HG03342 (cell line): ENCODE measurements at regions not wholly inside any gene's neighbourhood (a gene's known extent, or its start where the extent isn't known, plus 50 kb on each side); places are given as distances from the start of the nearest gene placed in this dataset.

Source experiments
- ATAC-seq: cut with Tn5 transposase; IDR thresholded peaks from one replicate; pipeline ENCODE4 v1.9.1; 2021; ENCODE audit warnings: mild to moderate bottlenecking, moderate library complexity; ENCODE audit not compliant: unreplicated experiment

DNA sequence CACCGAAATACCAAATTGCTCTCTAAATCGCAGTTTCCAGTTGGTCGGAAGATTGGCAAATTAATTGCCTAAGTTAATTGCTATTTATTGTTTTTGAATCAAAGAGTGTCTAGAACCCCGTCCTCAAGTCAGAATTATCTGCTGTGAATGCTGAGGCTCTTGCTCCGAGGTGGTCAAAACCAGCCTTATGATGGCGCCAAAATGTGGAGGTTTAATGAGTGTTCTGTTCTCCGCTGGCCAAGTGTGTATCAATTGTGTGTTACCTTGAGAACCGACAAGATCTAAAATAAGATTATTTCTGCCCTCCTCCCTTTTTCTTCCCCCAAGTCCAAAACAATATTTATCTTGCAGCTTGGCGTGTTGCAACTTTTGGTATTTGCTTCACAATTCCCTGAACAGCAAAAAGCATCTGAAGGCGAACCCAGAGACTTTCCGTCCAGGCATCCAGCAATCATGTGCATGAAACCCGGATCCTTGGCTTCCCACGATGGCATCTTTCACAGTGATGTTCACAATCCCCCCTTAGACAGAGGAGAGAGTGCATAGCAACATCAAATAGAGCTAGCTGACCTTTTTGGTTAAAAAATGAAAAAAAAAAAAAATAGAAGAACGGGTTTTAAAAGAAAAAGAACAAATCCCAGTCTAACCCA, 323.0 kb downstream of the MYCN start:
- no peak for ATAC-seq

DNA sequence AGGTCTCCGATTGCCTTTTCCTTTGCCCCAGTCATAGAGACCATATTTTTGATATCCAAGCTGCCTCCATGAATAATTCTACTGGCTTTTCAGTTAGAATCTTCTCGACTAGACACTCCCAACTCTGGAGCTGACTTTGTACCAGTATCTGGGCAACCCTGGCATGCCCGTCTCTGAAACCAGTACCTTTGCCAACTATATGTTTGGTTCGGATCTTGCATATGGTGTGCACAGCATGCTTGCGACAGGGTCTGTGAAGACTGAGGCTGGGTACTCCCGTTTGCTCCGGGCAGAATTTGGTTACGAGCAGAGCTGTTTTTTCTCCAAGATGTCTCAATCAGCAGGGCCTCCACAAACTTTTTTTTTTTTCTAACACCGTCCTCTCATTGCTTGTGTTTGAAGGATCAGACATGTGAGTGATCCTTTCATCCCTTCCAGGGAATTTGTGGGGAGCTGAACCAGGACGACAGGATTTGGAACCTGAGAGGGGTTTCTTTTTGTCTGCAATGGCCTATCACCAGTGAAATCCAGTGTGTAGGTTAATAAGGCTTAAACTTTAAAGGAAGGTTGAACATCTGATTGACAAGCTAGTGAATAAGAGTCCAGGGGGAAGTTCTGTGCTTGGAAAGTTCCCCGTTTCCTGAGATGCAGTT, 322.3 kb downstream of the MYCN start:
- ATAC-seq, result no peak

DNA sequence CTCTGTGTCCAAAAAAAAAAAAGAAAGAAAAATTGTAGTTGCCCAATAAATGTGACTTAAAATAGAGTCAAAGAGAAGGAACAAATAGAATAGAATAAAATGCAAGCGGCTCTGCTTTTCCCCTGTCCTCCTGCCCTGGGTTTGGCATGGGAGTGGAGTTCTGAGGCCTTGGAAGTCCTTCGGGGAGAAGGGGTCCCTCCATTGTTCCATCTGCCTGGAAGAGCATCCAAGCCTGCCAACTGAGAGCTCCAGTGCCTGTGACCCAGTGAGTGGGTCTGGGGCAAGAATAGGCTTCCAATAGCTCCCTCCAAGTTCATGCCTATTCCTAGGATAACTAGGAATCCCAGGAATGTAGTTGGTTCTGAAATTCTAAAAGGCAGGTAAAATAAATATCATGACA, 321.4 kb downstream of the MYCN start:
- ATAC-seq, result no peak

DNA sequence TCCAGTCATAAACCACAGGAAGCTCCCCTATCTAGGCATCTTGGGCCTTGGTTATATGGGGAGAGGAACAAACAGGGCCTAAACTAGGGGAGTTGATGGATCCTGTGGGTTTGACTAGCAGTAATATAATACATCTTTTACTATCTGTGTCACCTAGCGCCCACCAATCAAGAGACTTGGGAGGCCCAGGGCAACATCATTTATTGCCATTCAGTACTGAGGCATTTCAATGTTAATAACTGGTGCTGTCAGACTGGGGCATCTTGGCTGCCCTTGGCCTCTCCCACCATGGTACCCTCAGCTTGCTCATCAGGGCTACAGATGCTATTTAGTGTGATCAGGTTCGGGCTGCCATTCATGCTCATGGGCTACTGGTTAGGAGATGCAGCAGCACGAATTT, 320.7 kb downstream of the MYCN start:
- ATAC-seq, result no peak

DNA sequence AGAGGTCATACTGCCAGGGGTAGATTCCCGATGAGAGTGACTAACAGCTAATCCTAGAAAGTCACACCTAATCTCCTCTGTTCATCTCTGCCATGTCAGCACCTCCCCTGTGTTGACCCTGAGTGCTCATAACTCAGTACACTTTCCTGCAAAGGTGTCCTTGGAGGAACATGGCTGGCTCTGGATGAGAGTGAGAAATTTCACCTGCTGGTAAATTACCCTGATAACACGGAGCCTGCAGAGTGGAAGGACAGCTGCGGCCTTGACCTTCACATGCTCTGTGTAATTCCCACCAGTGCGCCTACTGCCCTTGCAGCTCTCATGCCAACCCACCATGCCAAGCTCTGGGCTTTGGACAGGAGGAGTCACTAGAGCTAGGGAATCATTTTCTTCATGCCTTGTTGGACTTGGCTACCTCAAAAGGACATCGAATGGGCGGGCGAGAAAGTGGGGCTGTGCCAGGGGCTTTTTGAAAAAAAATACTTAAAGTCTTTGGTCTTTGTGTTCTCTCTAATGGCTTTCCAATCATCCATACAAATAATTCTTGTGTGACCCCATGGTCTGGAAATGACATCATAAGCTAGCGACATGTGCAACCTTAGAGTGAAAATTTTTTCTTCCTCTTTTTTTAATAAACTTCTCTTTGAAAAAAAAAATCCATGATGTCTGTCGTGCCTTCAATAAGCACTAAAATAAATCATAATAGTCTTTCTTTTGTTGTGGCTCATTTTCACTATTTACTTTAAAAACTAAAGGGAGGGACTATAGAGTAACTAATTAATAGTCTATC, 319.9 kb downstream of the MYCN start:
- ATAC-seq, result no peak

DNA sequence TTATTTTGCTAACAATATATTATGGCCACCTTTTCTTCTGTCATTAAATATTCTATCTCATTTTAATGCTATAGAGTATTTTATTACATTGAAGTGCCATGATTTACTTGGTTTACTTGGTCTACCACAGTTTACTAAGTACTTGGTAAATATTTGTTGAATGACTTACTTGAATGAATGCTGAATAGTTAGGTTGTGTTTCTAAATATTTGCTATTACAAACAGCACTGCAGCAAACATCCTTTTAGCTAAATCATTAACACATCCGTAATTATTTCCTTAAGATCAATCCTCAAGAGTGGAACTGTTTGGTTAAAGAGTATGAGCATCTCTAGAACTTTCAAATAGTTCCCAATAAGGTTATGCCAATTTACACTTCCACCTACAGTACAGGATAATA, 318.7 kb downstream of the MYCN start:
- ATAC-seq, result no peak

DNA sequence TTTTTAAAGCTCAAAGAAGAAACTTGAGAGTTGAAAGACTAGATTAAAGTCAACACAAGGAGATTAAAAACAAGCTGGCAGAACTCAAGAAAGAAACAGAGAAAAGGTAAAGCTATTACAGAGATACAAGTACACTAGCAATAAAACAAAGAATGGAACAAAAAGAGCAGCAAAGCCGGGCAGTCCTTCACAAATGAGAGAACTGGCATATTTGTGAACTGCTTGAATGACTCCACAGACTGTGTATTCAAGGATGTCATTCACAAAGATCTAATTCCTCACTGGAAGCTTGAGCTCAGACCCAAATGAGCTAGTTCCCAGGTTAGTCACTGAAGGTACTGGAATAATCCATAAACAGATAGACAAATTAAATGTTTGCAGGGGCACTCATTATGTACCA, 318.0 kb downstream of the MYCN start:
- ATAC-seq, result no peak

DNA sequence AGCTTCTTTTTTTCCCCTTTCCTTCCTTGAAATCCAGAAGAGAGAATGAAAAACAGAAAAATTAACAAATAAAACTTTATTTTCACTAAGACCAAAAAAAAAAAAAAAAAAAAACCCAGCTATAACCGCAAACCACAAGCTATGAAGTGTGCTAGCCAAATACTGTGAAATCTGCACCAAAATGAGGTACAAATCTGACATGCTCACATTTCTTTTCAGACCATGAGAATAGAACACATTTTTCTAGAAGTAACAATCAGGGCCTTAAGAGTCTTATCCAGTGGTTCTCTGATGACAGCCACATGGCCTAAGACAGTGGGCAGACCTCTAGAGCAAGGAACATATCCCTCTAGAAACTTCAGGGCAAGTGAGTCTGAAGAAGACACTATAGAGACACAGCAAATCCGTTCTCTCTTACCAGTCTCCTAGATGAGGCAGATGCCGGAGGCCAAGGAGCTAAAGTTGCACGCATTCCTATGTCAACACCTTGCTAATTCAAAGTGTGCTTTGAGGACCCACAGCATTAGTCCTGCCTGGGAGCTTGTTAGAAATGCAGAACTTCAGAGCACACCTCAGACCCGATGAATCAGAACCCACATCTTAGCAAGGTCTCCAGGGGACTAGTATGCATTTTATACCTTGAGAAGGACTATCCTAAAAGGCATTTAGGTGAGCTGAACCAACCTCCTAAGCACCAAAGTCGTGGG, 317.1 kb downstream of the MYCN start:
- no peak for ATAC-seq

DNA sequence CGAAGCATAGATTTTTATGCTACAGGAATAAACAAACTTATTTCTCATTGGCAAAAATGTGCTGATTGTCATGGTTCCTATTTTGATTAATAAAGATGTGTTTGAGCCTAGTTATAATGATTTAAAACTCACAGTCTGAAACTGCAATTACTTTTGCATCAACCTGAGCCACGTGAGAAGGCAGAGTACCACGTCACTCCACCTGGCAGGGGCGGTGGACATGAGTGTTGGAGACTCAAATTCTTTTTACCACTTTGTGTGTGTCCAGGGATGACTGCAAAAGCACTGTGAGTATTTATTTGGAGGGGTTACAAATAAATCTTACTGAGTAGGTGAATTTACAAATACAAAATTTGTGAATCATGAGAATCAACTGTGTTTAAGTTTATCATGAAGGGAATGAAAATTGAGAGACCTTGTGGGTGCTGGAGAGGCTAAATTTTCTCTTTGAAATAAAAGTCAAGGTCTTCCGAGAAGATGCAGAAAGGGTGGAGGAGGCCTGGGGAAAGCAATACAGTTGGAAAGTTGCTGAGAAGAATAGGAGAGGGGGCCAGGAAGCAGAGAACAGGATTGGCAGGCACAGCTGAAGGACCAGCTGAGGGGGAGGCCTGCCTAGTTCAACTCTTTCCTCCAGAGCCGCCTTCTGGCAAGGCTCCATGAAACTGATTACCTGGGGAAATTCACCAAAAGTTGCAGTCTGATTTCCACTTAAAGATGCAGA, 316.4 kb downstream of the MYCN start:
- no peak for ATAC-seq

DNA sequence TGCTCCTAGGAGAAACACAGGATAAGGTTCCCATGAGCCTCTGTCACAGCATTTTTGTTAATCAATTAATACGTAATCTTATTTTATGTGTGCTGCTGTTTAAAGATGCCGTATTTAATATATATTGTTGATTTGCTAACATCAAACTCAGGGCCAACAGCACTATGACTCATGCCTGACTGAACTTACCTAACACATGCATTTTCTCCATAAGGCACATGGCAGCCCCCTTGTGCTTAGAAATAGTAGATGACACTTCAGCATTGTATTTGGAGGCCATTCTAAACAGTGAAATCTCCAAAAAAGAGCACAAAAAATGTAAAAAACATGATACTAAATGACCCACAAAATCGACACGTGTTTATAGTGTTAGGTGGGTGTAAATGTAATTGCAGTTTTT, 314.8 kb downstream of the MYCN start:
- no peak for ATAC-seq

DNA sequence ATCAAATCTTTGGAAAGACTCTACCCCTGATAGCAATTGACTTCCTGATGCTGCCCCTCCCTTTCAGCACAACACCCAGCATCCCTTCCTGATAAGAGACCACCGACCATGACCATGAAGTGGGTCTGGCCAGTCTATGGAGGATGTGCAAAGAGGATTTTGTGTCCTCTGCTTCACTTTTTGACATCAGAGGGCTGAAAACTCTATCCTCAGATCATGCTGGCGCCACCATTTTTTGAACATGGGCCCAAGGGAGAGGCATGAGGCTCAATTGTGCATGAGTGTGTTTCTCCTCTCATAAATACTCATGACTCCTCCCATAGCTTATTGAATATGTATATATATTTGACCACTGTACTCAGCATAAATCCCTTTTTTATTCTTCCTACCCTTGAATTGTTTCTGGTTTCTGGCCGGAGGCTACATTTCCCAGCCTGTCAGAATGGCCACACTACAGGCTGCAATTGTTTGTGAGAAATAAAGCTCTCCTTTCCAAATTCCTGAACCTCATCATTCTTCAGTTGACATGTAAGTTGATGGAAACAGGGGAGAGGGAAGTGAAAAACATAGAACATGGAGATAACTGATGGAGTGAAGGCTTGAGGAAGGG, 314.1 kb downstream of the MYCN start:
- ATAC-seq, result no peak

DNA sequence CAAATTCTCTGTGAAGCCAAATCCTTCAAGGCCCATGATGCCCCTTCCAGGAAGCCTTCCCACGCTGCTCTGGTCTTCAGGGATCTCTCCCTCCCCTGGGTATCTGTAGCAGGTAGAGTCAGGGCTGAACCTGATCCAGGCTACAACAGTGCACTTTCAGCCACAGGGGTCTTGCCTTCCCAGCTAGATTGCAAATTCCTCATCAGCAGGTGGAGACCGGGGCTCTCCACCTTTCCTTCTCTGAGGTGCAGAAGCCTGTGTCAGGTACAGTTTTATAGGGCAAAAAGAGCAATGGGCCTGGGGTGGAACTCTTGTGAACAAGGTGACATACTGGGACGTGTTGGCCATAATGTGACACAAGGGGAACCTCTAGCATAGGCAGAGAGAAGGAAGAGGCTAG, 312.9 kb downstream of the MYCN start:
- no peak for ATAC-seq

DNA sequence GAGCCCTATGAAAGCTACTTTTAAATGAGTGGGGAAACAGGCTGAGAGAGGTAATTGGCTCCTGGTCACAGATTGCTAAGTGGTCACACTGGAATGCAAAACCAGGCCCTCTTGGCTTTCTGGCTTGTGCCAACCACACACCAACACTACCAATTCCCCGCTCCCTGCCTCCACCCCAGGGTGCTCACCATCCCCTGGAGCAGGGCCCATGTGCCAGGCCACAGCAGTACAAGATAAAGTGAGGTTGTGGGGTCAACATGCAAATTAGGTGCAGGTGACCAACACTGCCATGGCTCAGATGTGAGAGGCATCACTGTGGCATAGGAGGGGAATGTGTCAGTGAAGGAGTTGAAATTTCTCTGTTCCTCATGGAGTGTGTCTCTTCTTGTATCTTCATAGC, 312.5 kb downstream of the MYCN start:
- no peak for ATAC-seq

DNA sequence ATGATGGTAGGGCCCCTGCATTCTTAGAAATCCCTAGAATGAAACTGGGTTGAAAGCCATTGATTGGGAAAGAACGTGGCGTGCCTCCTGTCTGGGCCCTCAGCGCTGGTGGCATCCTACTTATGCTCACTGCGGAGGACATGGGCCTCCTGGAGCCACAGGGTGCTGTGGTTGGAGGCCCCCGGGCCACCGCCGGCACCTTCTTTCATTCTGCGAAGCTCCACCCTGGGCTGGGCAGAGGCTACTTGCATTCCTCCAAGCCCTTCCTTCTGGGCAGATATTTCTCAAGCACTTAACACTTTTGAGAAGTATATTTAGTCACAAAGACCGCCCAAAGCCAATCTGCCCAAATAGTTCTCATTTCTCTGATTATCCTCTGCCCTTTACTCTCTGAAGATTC, 311.9 kb downstream of the MYCN start:
- no peak for ATAC-seq

DNA sequence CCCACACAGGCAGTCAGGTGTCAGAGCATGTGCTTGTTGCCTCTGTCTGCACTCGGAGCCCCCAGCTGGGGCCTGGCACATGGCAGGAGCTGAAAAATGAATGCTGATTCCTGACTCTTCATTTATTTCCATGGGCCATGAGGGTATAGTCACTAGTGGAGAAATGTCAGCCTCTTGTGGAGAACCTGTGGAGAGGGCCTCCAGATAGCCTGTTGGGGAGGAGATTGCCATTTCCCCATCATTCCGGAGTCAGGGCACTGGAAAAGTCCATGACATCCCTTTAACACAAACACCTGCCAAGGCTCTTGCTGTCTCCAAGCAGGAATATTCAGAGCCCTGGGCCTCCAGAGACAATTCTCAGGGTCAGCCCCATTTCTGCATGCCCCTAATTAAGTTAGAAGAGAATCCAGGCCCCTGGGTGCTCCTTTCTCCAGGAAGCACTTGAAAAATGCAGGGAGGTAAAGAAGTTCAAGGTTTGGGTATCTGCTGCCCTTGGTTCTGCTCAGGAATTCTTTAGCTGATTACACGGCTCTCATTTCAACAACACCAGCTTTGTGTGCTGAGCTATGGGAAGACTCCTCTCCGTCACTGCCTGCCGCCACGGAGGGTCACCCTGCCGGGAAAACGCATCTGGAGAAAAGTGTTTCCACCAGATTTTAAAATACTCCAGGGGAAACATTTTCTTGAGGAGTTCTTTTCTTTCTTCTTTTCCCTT, 311.3 kb downstream of the MYCN start:
- ATAC-seq, result no peak

DNA sequence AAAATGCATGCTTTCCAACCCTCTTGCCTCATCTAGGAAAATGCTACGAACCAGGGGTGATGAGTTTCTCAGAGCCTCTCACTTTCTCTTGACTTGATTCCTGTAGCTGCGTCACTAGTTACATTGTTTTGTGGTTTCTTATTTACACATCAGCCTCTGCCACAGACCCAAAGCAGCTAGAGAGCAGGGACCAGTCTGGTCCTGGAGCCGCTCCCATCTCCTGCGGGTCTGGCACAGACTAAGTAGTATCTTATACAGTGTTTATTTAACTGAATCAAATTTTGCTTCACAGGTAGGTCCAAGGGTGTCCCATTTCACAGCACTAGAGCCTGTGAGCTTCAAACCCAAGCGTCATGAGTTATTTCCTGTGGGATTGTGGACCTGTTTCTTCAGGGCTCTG, 310.5 kb downstream of the MYCN start:
- no peak for ATAC-seq

DNA sequence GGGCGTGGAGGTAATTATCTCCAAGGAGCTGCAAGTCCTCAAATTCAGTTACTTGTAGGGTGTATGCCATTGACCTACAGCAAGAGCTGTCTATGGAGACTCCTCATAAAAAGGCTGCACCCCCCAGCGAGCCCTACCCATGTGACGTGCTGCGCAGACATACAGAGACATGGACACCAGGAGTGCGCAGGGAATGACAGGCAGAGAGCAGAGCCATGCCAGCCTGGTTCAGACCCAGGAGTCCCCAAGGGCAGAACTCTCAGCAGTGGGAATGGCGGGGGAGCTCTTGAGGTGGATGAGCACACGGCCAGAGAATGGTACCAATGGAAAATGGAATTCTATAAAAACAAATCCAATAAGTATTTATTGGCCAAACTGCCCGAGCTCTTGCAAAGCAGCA, 310.1 kb downstream of the MYCN start:
- no peak for ATAC-seq

DNA sequence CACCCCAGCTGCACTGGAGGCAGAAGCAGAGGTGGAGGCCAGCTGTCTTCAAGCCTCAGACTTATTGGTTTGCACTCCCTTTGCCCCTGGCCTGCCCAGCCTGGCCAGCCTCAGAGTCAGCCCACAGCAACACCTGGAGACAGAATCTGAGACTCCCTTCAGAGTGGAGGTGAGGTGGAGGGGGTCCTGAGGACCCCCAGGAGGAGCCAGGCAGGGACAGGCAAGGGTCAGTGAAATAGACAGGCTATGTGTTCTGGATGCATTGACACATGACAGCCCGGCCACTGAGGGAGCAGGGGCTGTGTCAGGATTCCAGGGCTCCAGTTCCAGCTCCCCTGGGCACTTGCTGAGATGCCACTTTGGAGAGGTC, 309.7 kb downstream of the MYCN start:
- ATAC-seq, result no peak

DNA sequence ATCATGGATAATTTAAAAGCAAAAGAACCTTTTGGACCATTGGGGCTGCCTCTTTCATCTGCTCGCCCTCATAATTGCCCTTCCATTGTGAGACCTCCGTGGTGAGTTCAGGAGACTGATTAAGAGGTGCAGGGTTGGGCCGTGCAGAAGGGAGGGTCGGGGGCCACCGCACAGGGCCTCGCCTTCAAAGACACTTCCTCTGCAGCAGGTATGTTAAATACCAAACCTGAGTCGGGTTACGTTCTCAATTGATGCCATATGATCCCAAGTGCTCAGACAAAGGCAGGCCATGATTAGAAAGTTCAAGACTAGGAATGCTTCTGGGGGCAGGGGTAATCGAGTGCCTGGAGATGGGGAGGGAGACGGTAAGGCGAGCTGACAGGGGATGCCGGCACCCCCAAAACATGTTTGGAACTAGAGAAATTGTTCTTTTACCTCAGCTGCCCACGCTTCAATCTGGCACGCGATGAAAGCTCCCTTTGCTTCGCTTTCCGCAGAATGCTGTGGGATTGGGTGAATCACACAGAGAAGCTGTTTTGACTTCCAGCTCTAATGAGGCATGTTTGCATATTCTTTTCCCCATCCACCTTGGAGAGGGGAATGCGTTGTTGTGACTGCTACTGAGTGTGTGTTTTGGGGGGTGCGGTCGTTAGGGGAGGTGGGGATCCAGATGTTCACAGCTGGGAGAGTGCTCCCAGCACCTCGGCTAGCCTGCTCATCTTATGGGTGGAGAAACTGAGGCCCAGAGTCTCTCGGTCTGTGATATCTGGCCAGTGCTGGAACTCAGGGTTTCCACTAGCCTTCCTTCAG, 309.1 kb downstream of the MYCN start:
- ATAC-seq, result no peak
